Astrocyte (in vitro differentiated cells and primary cell): ENCODE measurements at regions not wholly inside any gene's neighbourhood (a gene's known extent, or its start where the extent isn't known, plus 50 kb on each side); places are given as distances from the start of the nearest gene placed in this dataset.

Experiments
- CTCF ChIP-seq: IDR thresholded peaks from 2 replicates; pipeline ENCODE4 v1.5.1; 2011; ENCODE audit warnings: low read depth, mild to moderate bottlenecking, inconsistent platforms, low read length, moderate library complexity; ENCODE audit not compliant: insufficient read depth
- EZH2 ChIP-seq: IDR thresholded peaks from 2 replicates; pipeline ENCODE4 v1.6.1; 2012; ENCODE audit warnings: mild to moderate bottlenecking, low read length, inconsistent platforms; ENCODE audit not compliant: insufficient read depth

DNA sequence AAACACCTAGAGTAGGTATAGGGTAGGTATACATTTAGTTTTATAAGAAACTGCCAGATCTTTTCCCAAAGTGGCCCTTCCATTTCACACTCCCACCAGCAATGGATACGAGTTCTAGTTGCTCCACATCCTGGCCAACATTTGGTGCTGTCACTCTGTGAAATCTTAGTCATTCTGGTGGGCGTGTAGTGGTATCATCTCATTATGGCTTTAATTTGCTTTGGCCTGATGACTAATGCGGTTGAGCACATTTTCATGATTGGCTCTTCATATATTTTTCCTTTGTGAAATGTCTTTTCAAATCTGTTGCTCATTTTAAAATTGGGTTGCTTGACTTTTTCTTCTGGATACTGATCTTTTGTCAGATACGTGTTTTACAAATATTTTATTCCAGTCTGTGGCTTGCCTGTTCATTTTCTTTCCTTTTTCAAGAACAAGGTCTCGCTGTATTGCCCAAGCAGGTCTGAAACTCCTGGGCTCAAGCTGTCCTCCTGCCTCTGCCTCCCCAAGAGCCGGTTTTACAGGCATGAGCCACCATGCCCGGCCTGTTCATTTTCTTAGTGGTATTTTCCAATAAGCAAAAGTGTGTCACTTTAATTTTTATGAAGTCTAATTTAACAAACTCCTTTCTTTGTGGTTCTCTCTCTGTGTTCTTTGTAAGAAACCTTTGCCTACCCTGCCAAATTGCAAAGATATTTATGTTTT, 192.4 kb downstream of the SEC14L1 start:
- TF ChIP-seq CTCF (no peak), EZH2 (no peak)
